ENCODE measurements at regions not wholly inside any gene's neighbourhood (a gene's known extent, or its start where the extent isn't known, plus 50 kb on each side); places are given as distances from the start of the nearest gene placed in this dataset.

- Histone ChIP-seq H3K27me3 (no peaks in the 10 kb centered on the region), H3K9me3 (no peaks in the 10 kb centered on the region), H3K4me1 (peaks cover 0 to 6% (median 4%) of the 10 kb centered on the region in 4 donors), H3K36me3 (no peaks in the 10 kb centered on the region), H3K4me3 (no peak overlapping the region), H3K27ac (no peak overlapping the region)
- 79 to 92% methylated on average over 7 to 9 of the region's 9 CpGs for WGBS, 2 donors
- TF ChIP-seq POLR2A (IDR thresholded peaks at IDR 0.05) (no peak), POLR2AphosphoS5 (IDR thresholded peaks at IDR 0.05) (no peak), EP300 (IDR thresholded peaks at IDR 0.05) (no peak), CTCF (IDR thresholded peaks at IDR 0.05) (no peak)
- ATAC-seq (ENCODE audit: low FRiP score in 2 of 2) (no peak), DNase-seq (peak in 1 of 2 donors; percentile 16)
Observed at GRCh38 chr15:38818157-38818790, 253.7 kb upstream of the RASGRP1 start.

GRCh38 chr15:38819387-38819950 lies 254.9 kb upstream of the RASGRP1 start:
- H3K27ac ChIP-seq, result no peak overlapping the region

GRCh38 chr15:38823263-38823662 lies 258.6 kb upstream of the RASGRP1 start:
- WGBS, 2 donors, result 76 to 83% methylated on average over 3 of the region's 3 CpGs
- H3K4me1 ChIP-seq, result no peaks in the 10 kb centered on the region
- TF ChIP-seq CTCF (IDR thresholded peaks at IDR 0.05) (no peak), POLR2A (IDR thresholded peaks at IDR 0.05) (no peak), POLR2AphosphoS5 (IDR thresholded peaks at IDR 0.05) (no peak), EP300 (IDR thresholded peaks at IDR 0.05) (no peak)
- H3K9me3 ChIP-seq, result no peaks in the 10 kb centered on the region
- H3K27me3 ChIP-seq, result no peaks in the 10 kb centered on the region
- H3K36me3 ChIP-seq, result no peaks in the 10 kb centered on the region
- H3K27ac ChIP-seq, result no peak overlapping the region
- H3K4me3 ChIP-seq, result no peak overlapping the region
- ATAC-seq (ENCODE audit: low FRiP score in 2 of 2) (no peak), DNase-seq (no peak)

More at GRCh38 chr15:38819387-38819950, 254.9 kb upstream of the RASGRP1 start:
- no peaks in the 10 kb centered on the region for H3K27me3 ChIP-seq
- DNase-seq (no peak), ATAC-seq (ENCODE audit: low FRiP score in 2 of 2) (no peak)
- TF ChIP-seq CTCF (IDR thresholded peaks at IDR 0.05), result no peak
- no peak for TF ChIP-seq POLR2A (IDR thresholded peaks at IDR 0.05)
- no peak for TF ChIP-seq EP300 (IDR thresholded peaks at IDR 0.05)
- no peak overlapping the region for H3K4me3 ChIP-seq
- H3K36me3 ChIP-seq, result no peaks in the 10 kb centered on the region
- H3K9me3 ChIP-seq, result no peaks in the 10 kb centered on the region
- 71 to 74% methylated on average over 8 of the region's 8 CpGs for WGBS, 2 donors
- peaks cover 0 to 6% (median 4%) of the 10 kb centered on the region in 4 donors for H3K4me1 ChIP-seq

GRCh38 chr15:38824719-38825118 lies 260.1 kb upstream of the RASGRP1 start:
- Histone ChIP-seq H3K36me3 (no peaks in the 10 kb centered on the region), H3K9me3 (no peaks in the 10 kb centered on the region), H3K4me1 (no peaks in the 10 kb centered on the region), H3K27ac (no peak overlapping the region), H3K27me3 (no peaks in the 10 kb centered on the region), H3K4me3 (no peak overlapping the region)
- TF ChIP-seq POLR2AphosphoS5 (IDR thresholded peaks at IDR 0.05), result no peak
- TF ChIP-seq CTCF (IDR thresholded peaks at IDR 0.05), result no peak
- TF ChIP-seq POLR2A (IDR thresholded peaks at IDR 0.05), result no peak
- no peak for TF ChIP-seq EP300 (IDR thresholded peaks at IDR 0.05)
- WGBS, 2 donors, result 85 to 88% methylated on average over 3 of the region's 3 CpGs
- no peak for DNase-seq
- ATAC-seq (ENCODE audit: low FRiP score in 2 of 2), result no peak

GRCh38 chr15:38826880-38827279 lies 262.3 kb upstream of the RASGRP1 start:
- Histone ChIP-seq H3K27me3 (no peaks in the 10 kb centered on the region), H3K4me3 (no peak overlapping the region), H3K9me3 (no peaks in the 10 kb centered on the region), H3K27ac (no peak overlapping the region), H3K36me3 (no peaks in the 10 kb centered on the region), H3K4me1 (no peaks in the 10 kb centered on the region)
- no peak for TF ChIP-seq EP300 (IDR thresholded peaks at IDR 0.05)
- TF ChIP-seq POLR2A (IDR thresholded peaks at IDR 0.05), result no peak
- TF ChIP-seq CTCF (IDR thresholded peaks at IDR 0.05), result no peak
- TF ChIP-seq POLR2AphosphoS5 (IDR thresholded peaks at IDR 0.05), result no peak
- DNase-seq (no peak), ATAC-seq (ENCODE audit: low FRiP score in 2 of 2) (no peak)
- 56 to 64% methylated on average over 2 of the region's 2 CpGs for WGBS, 2 donors
